Heart left ventricle (tissue), 16 donors: ENCODE measurements at regions not wholly inside any gene's neighbourhood (a gene's known extent, or its start where the extent isn't known, plus 50 kb on each side); places are given as distances from the start of the nearest gene placed in this dataset.
A peak's percentile ranks its signal among the peaks of the same experiment; 100 is the strongest.

Experiments used
- ATAC-seq, 4 donors: fragments of 200-7000 bp; cut with Tn5 transposase; one replicate each; pipeline ENCODE4 v1.9.1; 2020 to 2022; ENCODE audit warnings: moderate library complexity in 4 of 4, mild to moderate bottlenecking in 3 of 4, moderate number of reproducible peaks in 1 of 4
- DNase-seq, 5 donors: peaks; one replicate each; pipeline ENCODE4 v3.0.0-alpha.2; 2020
- H3K27ac ChIP-seq, 12 donors: fragments of 200-600 bp; sonication (generic) in 4 of 12; one replicate each; pipeline versions ENCODE4 v1.5.0 to v1.8.0; 2016 to 2022; ENCODE audit warnings: mild to moderate bottlenecking in 2 of 12
- H3K27me3 ChIP-seq, 9 donors: fragments of 200-600 bp; sonication (generic) in 2 of 9; one replicate each; pipeline versions ENCODE4 v1.5.1 to v1.8.0; 2016 to 2022; ENCODE audit warnings: mild to moderate bottlenecking in 3 of 9
- H3K36me3 ChIP-seq, 9 donors: fragments of 200-600 bp; sonication (generic) in 2 of 9; one replicate each; pipeline versions ENCODE4 v1.5.0 to v1.8.0; 2018 to 2022; ENCODE audit warnings: mild to moderate bottlenecking in 2 of 9
- H3K4me1 ChIP-seq, 12 donors: fragments of 200-600 bp; sonication (generic) in 4 of 12; one replicate each; pipeline versions ENCODE4 v1.5.0 to v1.8.0; 2016 to 2022; ENCODE audit warnings: mild to moderate bottlenecking in 3 of 12
- H3K4me3 ChIP-seq, 12 donors: fragments of 200-600 bp; sonication (generic) in 4 of 12; one replicate each; pipeline versions ENCODE4 v1.5.0 to v1.8.0; 2017 to 2022; ENCODE audit warnings: mild to moderate bottlenecking in 9 of 12, moderate library complexity in 4 of 12
- H3K9me3 ChIP-seq, 12 donors: fragments of 200-600 bp; sonication (generic) in 4 of 12; one replicate each; pipeline versions ENCODE4 v1.5.0 to v1.8.0; 2016 to 2022; ENCODE audit warnings: mild to moderate bottlenecking in 1 of 12
- CTCF ChIP-seq, 12 donors: fragments of 200-600 bp; sonication (generic) in 4 of 12; IDR thresholded peaks; one replicate each; pipeline versions ENCODE4 v1.5.0 to v1.8.0; 2018 to 2022; ENCODE audit warnings: antibody characterized with exemption in 12 of 12, mild to moderate bottlenecking in 5 of 12
- POLR2A ChIP-seq, 2 donors: fragments of 450-650 bp; IDR thresholded peaks; one replicate each; pipeline ENCODE4 v1.6.1; 2017; ENCODE audit warnings: antibody characterized with exemption in 2 of 2, mild to moderate bottlenecking in 2 of 2, moderate library complexity in 2 of 2
- WGBS, 4 donors: extraction: QIAGEN DNeasy Blood & Tissue Kit in 2 of 4; methylation state at CpG; one replicate each; pipeline versions ENCODE4 v1.1.5 to v1.1.7; 2013 to 2018; 5-methylcytosine and 5-hydroxymethylcytosine counted together
- intact Hi-C, 10 donors: fragments of 100-400 bp; cut with DNase I; formaldehyde crosslinking; loops; one replicate each; pipeline versions ENCODE4 v1.11.1 to v1.14.2; 2022
- donor health status: ischemic (EF 13 %, LVEDD 7.1; RV severe dilation, severe dysfunction).
- donor health status: healthy with polysubstance abuse.
- donor health status: DM: no; HTN: yes; CAD: no.
- donor health status: DM: no; HTN: no; CAD: no.
- donor health status: ischemic (EF 25% LVEDD 6.9; RV normal size, moderate dysfunction).
- donor health status: ischemic (EF 25% LVEDD 5.7; RV mildly dilated, moderate dysfunction).
- donor health status: healthy.
- donor health status: DM: yes; HTN: yes; CAD: no.
- donor health status: ischemic (EF 35%, LVEDD 5.7; RV mildly dilated, moderate dysfunction).
- donor health status: nonischemic (EF 11% LVEDD 7.7; RV severe dilation, severe dysfunction).
- donor health status: DM: yes; HTN: yes; CAD: no.
- donor health status: PGD.
- donor health status: ischemic (EF 29% LVEDD 5.4; RV normal size, mild dysfunction).
- donor health status: nonischemic (EF 23%, LVEDD 6.1; RV moderate dilation, normal function).

DNA sequence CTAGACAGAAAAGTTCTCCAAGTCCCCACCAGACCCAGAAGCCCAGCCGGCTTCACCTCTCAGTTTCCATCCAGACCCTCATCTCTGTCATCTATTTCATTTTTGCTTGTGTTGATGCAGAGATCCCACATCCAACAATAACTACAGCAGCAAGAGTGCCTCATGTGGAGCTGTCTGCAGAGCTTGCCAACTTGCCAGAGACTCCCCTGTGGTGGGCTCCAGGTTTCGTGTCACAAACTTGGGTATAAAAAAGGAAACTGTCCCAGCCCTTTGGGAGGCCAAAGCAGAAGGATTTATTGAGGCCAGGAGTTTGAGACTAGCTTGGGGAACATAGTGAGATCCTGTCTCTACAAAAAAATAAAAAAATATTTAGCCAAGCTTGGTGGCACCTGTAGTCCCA lies 182.4 kb upstream of the ATP10A start:
- 83 to 93% (median 88%) methylated on average over 2 of the region's 2 CpGs for WGBS, 4 donors
- DNase-seq, result no peak
- intact Hi-C loops, result loop anchor here in 1 of 10 donors (10.0 kb wide), 1 partner anchor 61 kb away; no protein-coding TSS in a partner anchor
- Histone ChIP-seq H3K27me3 (no peaks in the 10 kb centered on the region), H3K27ac (no peak overlapping the region), H3K4me1 (no peaks in the 10 kb centered on the region), H3K36me3 (no peaks in the 10 kb centered on the region), H3K4me3 (no peak overlapping the region), H3K9me3 (peaks cover 0 to 8% (median 0%) of the 10 kb centered on the region in 12 donors)
- no peak for ATAC-seq
- TF ChIP-seq CTCF (IDR thresholded peaks at IDR 0.05), result no peak

DNA sequence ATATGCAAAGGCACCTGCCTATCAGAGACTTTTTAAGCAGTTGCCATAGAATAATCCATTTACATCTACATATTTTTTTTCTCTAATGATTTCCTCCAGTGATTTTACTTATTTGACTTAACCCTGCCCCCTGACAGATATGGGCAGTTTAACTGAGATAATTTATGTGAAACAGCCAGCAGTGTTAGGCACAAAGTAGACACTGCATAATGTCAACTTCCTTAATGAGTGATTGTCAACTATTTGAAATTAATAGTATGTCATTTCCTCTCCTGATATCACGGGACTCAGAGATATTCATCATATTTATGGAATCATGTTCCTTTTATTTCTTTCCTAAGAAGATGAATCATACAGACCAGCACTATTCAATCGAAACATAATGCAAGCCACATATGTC lies 179.9 kb upstream of the ATP10A start:
- Histone ChIP-seq H3K9me3 (peaks cover 0 to 8% (median 0%) of the 10 kb centered on the region in 12 donors), H3K27ac (no peak overlapping the region), H3K36me3 (no peaks in the 10 kb centered on the region), H3K4me1 (no peaks in the 10 kb centered on the region), H3K27me3 (no peaks in the 10 kb centered on the region), H3K4me3 (no peak overlapping the region)
- intact Hi-C loops, result loop anchor here in 1 of 10 donors (10.0 kb wide), 1 partner anchor 58 kb away; no protein-coding TSS in a partner anchor
- DNase-seq (no peak), ATAC-seq (no peak)
- TF ChIP-seq POLR2A (IDR thresholded peaks at IDR 0.05) (no peak), CTCF (IDR thresholded peaks at IDR 0.05) (no peak)
- WGBS, 4 donors, result 45 to 58% (median 50%) methylated on average over 2 of the region's 2 CpGs

- no peaks in the 10 kb centered on the region for H3K36me3 ChIP-seq
- H3K9me3 ChIP-seq, result peaks cover 0 to 8% (median 0%) of the 10 kb centered on the region in 12 donors
- ATAC-seq (no peak), DNase-seq (no peak)
- 28 to 53% (median 38%) methylated on average over 6 of the region's 6 CpGs for WGBS, 4 donors
- no peaks in the 10 kb centered on the region for H3K4me1 ChIP-seq
- no peak overlapping the region for H3K4me3 ChIP-seq
- intact Hi-C loops, result loop anchor here in 1 of 10 donors (5.0 kb wide), 1 partner anchor 224 kb away; no protein-coding TSS in a partner anchor
- peaks cover 0 to 5% (median 0%) of the 10 kb centered on the region in 9 donors for H3K27me3 ChIP-seq
- no peak overlapping the region for H3K27ac ChIP-seq
- TF ChIP-seq POLR2A (IDR thresholded peaks at IDR 0.05) (no peak), CTCF (IDR thresholded peaks at IDR 0.05) (no peak)
These were observed 175.6 kb upstream of the ATP10A start for GRCh38 chr15:26038693-26039092.

- H3K36me3 ChIP-seq, result no peaks in the 10 kb centered on the region
- H3K4me1 ChIP-seq, result no peaks in the 10 kb centered on the region
- H3K27ac ChIP-seq, result no peak overlapping the region
- TF ChIP-seq POLR2A (IDR thresholded peaks at IDR 0.05), result no peak
- peak in 2 of 12 donors; percentile 16 to 27 for TF ChIP-seq CTCF (IDR thresholded peaks at IDR 0.05)
- H3K27me3 ChIP-seq, result peaks cover 0 to 10% (median 0%) of the 10 kb centered on the region in 9 donors
- no peak overlapping the region for H3K4me3 ChIP-seq
- DNase-seq (no peak), ATAC-seq (no peak)
- H3K9me3 ChIP-seq, result peaks cover 0 to 8% (median 0%) of the 10 kb centered on the region in 12 donors
- intact Hi-C loops, result loop anchor here in 1 of 10 donors (5.0 kb wide), 1 partner anchor 225 kb away; no protein-coding TSS in a partner anchor
- WGBS, 4 donors, result 63 to 82% (median 74%) methylated on average over 1 of the region's 1 CpG
These were observed 174.2 kb upstream of the ATP10A start for GRCh38 chr15:26037369-26037768.
